Activated T-cell treated with anti-CD3 and anti-CD28 coated beads, Interleukin-2, amount 50 U/mL, for 4 hours (primary cell): ENCODE measurements at regions not wholly inside any gene's neighbourhood (a gene's known extent, or its start where the extent isn't known, plus 50 kb on each side); places are given as distances from the start of the nearest gene placed in this dataset.
"Not testable (repeated sequence)": the region's sequence is repeated elsewhere in the genome, so short reads cannot be mapped to it uniquely, and the experiment has no call there.

Source experiments
- ATAC-seq, 2 donors: fragments of 200-7000 bp; cut with Tn5 transposase; one replicate each; pipeline ENCODE4 v1.10.0; 2021
- DNase-seq: peaks from one replicate; pipeline ENCODE4 v3.0.0-alpha.2; 2020
- H3K27me3 Mint-ChIP-seq: one replicate; pipeline ENCODE4 v1.8.0; 2021; ENCODE audit warnings: low read depth, mixed read lengths
- H3K36me3 Mint-ChIP-seq: one replicate; pipeline ENCODE4 v1.8.0; 2022; ENCODE audit warnings: mixed read lengths; ENCODE audit not compliant: insufficient read depth
- H3K4me1 Mint-ChIP-seq: one replicate; pipeline ENCODE4 v1.8.0; 2021; ENCODE audit warnings: low read depth, mixed read lengths
- H3K4me3 Mint-ChIP-seq: one replicate; pipeline ENCODE4 v1.8.0; 2021; ENCODE audit warnings: mild to moderate bottlenecking, moderate library complexity, mixed read lengths
- H3K9me3 Mint-ChIP-seq: one replicate; pipeline ENCODE4 v1.8.0; 2021; ENCODE audit warnings: mixed read lengths

- Mint-ChIP-seq H3K4me1 (no peaks in the 10 kb centered on the region), H3K27me3 (peaks cover 4% of the 10 kb centered on the region), H3K36me3 (no peaks in the 10 kb centered on the region), H3K4me3 (no peak overlapping the region), H3K9me3 (no peaks in the 10 kb centered on the region)
- DNase-seq (no peak), ATAC-seq (no peak)
Measured at GRCh38 chr1:115545096-115545720, 96.6 kb upstream of the VANGL1 start.

GRCh38 chr1:115544131-115544530 lies 97.6 kb upstream of the VANGL1 start:
- DNase-seq: no peak
- ATAC-seq: no peak
- H3K36me3 Mint-ChIP-seq: no peaks in the 10 kb centered on the region
- peaks cover 4% of the 10 kb centered on the region for H3K27me3 Mint-ChIP-seq
- H3K4me1 Mint-ChIP-seq: no peaks in the 10 kb centered on the region
- H3K9me3 Mint-ChIP-seq: no peaks in the 10 kb centered on the region
- no peak overlapping the region for H3K4me3 Mint-ChIP-seq

GRCh38 chr1:115543247-115543646 lies 98.5 kb upstream of the VANGL1 start:
- no peak overlapping the region for H3K4me3 Mint-ChIP-seq
- ATAC-seq: no peak

GRCh38 chr1:115539736-115540135 lies 102.0 kb upstream of the VANGL1 start:
- H3K9me3 Mint-ChIP-seq: no peaks in the 10 kb centered on the region
- no peaks in the 10 kb centered on the region for H3K4me1 Mint-ChIP-seq
- ATAC-seq (no peak), DNase-seq (no peak)
- peaks cover 4% of the 10 kb centered on the region for H3K27me3 Mint-ChIP-seq
- H3K36me3 Mint-ChIP-seq: no peaks in the 10 kb centered on the region
- H3K4me3 Mint-ChIP-seq: no peak overlapping the region

More at GRCh38 chr1:115543247-115543646, 98.5 kb upstream of the VANGL1 start:
- H3K9me3 Mint-ChIP-seq: no peaks in the 10 kb centered on the region
- no peaks in the 10 kb centered on the region for H3K36me3 Mint-ChIP-seq
- H3K27me3 Mint-ChIP-seq: peaks cover 4% of the 10 kb centered on the region
- no peak for DNase-seq
- H3K4me1 Mint-ChIP-seq: no peaks in the 10 kb centered on the region

- H3K4me1 Mint-ChIP-seq: no peaks in the 10 kb centered on the region
- DNase-seq: no peak
- no peaks in the 10 kb centered on the region for H3K9me3 Mint-ChIP-seq
Measured at GRCh38 chr1:115539061-115539460, 102.7 kb upstream of the VANGL1 start.

GRCh38 chr1:115538579-115538978 lies 103.2 kb upstream of the VANGL1 start:
- no peaks in the 10 kb centered on the region for H3K27me3 Mint-ChIP-seq
- no peak for DNase-seq

More at GRCh38 chr1:115539061-115539460, 102.7 kb upstream of the VANGL1 start:
- Mint-ChIP-seq H3K4me3 (no peak overlapping the region), H3K27me3 (peaks cover 2% of the 10 kb centered on the region), H3K36me3 (no peaks in the 10 kb centered on the region)
- no peak for ATAC-seq

GRCh38 chr1:115537415-115537814 lies 104.4 kb upstream of the VANGL1 start:
- Mint-ChIP-seq H3K4me1 (no peaks in the 10 kb centered on the region), H3K4me3 (no peak overlapping the region), H3K36me3 (no peaks in the 10 kb centered on the region), H3K27me3 (no peaks in the 10 kb centered on the region), H3K9me3 (no peaks in the 10 kb centered on the region)
- DNase-seq: no peak
- ATAC-seq: no peak

More at GRCh38 chr1:115538579-115538978, 103.2 kb upstream of the VANGL1 start:
- Mint-ChIP-seq H3K9me3 (no peaks in the 10 kb centered on the region), H3K4me1 (no peaks in the 10 kb centered on the region), H3K36me3 (no peaks in the 10 kb centered on the region), H3K4me3 (no peak overlapping the region)
- ATAC-seq: no peak

GRCh38 chr1:115536279-115536816 lies 105.4 kb upstream of the VANGL1 start:
- Mint-ChIP-seq H3K27me3 (no peaks in the 10 kb centered on the region), H3K36me3 (no peaks in the 10 kb centered on the region), H3K4me3 (no peak overlapping the region), H3K4me1 (no peaks in the 10 kb centered on the region), H3K9me3 (no peaks in the 10 kb centered on the region)
- no peak for DNase-seq
- ATAC-seq: no peak

- ATAC-seq (no peak), DNase-seq (no peak)
- H3K9me3 Mint-ChIP-seq: no peaks in the 10 kb centered on the region
- no peaks in the 10 kb centered on the region for H3K4me1 Mint-ChIP-seq
- peaks cover 2% of the 10 kb centered on the region for H3K27me3 Mint-ChIP-seq
- H3K36me3 Mint-ChIP-seq: no peaks in the 10 kb centered on the region
- H3K4me3 Mint-ChIP-seq: no peak overlapping the region
Measured at GRCh38 chr1:115534106-115534505, 107.7 kb upstream of the VANGL1 start.

- H3K4me3 Mint-ChIP-seq: no peak overlapping the region
- H3K4me1 Mint-ChIP-seq: no peaks in the 10 kb centered on the region
- H3K27me3 Mint-ChIP-seq: peaks cover 2% of the 10 kb centered on the region
- DNase-seq (no peak), ATAC-seq (no peak)
- H3K36me3 Mint-ChIP-seq: no peaks in the 10 kb centered on the region
- H3K9me3 Mint-ChIP-seq: no peaks in the 10 kb centered on the region
Measured at GRCh38 chr1:115531631-115532264, 110.0 kb upstream of the VANGL1 start.

- peaks cover 2% of the 10 kb centered on the region for H3K27me3 Mint-ChIP-seq
- no peak overlapping the region for H3K4me3 Mint-ChIP-seq
- no peaks in the 10 kb centered on the region for H3K9me3 Mint-ChIP-seq
- no peak for ATAC-seq
- H3K4me1 Mint-ChIP-seq: no peaks in the 10 kb centered on the region
- no peaks in the 10 kb centered on the region for H3K36me3 Mint-ChIP-seq
- no peak for DNase-seq
Measured at GRCh38 chr1:115530407-115530806, 111.4 kb upstream of the VANGL1 start.

GRCh38 chr1:115529216-115529897 lies 112.4 kb upstream of the VANGL1 start:
- no peak overlapping the region for H3K4me3 Mint-ChIP-seq
- DNase-seq: no peak
- peaks cover 2% of the 10 kb centered on the region for H3K27me3 Mint-ChIP-seq
- no peaks in the 10 kb centered on the region for H3K36me3 Mint-ChIP-seq
- H3K9me3 Mint-ChIP-seq: no peaks in the 10 kb centered on the region
- no peak for ATAC-seq
- H3K4me1 Mint-ChIP-seq: no peaks in the 10 kb centered on the region

GRCh38 chr1:115528336-115528735 lies 113.4 kb upstream of the VANGL1 start:
- ATAC-seq, DNase-seq, H3K27me3 Mint-ChIP-seq, H3K4me1 Mint-ChIP-seq, H3K9me3 Mint-ChIP-seq, H3K36me3 Mint-ChIP-seq, H3K4me3 Mint-ChIP-seq: not testable (repeated sequence)

GRCh38 chr1:115527746-115528145 lies 114.0 kb upstream of the VANGL1 start:
- Mint-ChIP-seq H3K4me1 (no peaks in the 10 kb centered on the region), H3K36me3 (no peaks in the 10 kb centered on the region), H3K27me3 (peaks cover 2% of the 10 kb centered on the region), H3K9me3 (no peaks in the 10 kb centered on the region), H3K4me3 (no peak overlapping the region)
- ATAC-seq (no peak), DNase-seq (no peak)

- Mint-ChIP-seq H3K4me1 (no peaks in the 10 kb centered on the region), H3K4me3 (no peak overlapping the region), H3K9me3 (no peaks in the 10 kb centered on the region), H3K27me3 (peaks cover 2% of the 10 kb centered on the region), H3K36me3 (no peaks in the 10 kb centered on the region)
- ATAC-seq (no peak), DNase-seq (no peak)
Measured at GRCh38 chr1:115526900-115527299, 114.9 kb upstream of the VANGL1 start.
